NCI-H2196 (cell line): ENCODE measurements at regions not wholly inside any gene's neighbourhood (a gene's known extent, or its start where the extent isn't known, plus 50 kb on each side); places are given as distances from the start of the nearest gene placed in this dataset.
"Not testable (repeated sequence)": the region's sequence is repeated elsewhere in the genome, so short reads cannot be mapped to it uniquely, and the experiment has no call there.

Source experiments
- DNase-seq: peaks from one replicate; lab custom pipeline; 2025; ENCODE audit not compliant: unreplicated experiment; lab: John Stamatoyannopoulos, UW

GRCh38 chr6:6995328-6995727 lies 112.4 kb upstream of the RREB1 start:
- DNase-seq = no peak

- no peak for DNase-seq
Observed at GRCh38 chr6:6996124-6996523, 111.6 kb upstream of the RREB1 start.

DNA sequence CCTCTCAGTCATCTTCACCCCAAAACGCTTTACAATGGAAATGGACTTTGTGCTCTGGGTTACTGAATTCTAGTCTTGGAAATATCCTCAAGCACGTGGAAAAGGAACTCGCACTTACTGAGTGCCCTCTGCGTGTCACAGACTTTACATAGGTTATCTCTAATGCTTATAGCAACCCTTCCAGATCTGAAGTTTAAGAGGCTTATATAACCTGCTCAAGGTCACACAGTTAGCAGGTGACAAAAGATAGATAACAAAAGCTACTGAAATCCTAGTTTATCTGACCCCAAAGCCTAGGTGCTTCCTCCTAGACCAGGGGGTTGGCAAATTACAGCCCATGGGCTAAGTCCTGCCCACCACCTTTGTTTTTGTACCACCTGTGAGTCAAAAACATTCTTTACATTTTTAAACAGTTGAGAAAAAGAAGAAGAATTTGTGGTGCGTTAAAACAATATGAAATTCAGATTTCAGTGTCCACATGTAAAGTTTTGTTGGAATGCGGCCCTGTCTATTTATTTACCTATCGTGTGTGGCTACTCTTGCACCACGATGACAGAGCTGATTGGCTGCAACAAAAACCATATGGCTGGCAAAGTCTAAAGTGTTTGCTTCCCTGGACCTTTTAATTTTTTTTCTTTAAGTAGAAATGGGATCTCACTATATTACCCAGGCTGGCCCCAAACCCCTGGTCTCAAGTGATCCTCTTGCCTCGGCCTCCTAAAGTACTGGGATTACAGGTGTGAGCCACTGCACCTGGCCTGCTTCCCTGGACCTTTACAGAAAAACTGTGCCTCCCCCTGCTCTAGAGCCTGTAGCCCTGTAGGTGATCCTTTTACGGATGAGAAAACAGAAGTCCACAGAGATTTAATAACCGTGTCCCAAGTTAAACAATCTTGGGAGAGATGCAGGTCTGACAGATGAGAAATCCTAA lies 110.2 kb upstream of the RREB1 start:
- no peak for DNase-seq

DNA sequence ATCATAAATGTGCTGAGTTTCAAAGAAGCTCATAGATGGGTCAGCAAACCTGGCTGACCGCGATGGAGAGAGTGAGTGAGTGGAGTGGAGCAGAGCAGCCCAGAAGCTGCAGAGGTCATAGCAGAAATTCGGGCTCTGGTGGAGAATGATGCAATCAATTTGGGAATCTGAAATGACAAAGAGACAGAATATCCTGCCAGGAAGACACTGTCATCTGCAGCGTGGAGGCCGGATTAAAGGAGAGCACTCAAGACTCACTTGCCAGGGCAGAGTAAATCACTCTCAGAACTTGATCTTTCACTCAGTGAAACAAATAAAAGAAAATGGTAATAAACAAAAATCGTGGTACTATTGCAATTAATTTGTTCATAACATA lies 109.6 kb upstream of the RREB1 start:
- DNase-seq = no peak

GRCh38 chr6:7000825-7001777 lies 106.7 kb upstream of the RREB1 start:
- DNase-seq = no peak

- DNase-seq = no peak
Observed at GRCh38 chr6:7003041-7003440, 104.7 kb upstream of the RREB1 start.

GRCh38 chr6:7004581-7005297 lies 103.0 kb upstream of the RREB1 start:
- no peak for DNase-seq

- DNase-seq = no peak
Observed at GRCh38 chr6:7006515-7007191, 101.1 kb upstream of the RREB1 start.

GRCh38 chr6:7008451-7008988 lies 99.2 kb upstream of the RREB1 start:
- no peak for DNase-seq

GRCh38 chr6:7016226-7016625 lies 91.5 kb upstream of the RREB1 start:
- no peak for DNase-seq

- DNase-seq = no peak
Observed at GRCh38 chr6:7021301-7021700, 86.5 kb upstream of the RREB1 start.

DNA sequence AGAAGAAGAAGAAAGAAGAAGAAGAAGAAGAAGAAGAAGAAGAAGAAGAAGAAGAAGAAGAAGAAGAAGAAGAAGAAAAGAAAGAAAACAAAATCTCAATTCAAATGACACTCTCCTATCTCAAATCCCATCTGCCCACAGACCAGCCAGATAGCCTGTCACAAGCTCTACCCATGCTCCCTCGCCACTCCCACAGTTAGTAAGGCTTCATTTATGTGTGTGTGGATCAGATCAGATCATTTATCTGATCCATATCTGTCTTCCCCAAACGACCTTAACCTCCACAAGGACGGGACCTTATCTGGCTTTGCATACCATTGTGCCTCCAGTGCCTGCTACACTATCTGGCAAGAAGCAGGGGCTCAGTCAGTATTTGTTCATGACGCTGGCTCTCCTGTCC lies 81.9 kb upstream of the RREB1 start:
- no peak for DNase-seq

DNA sequence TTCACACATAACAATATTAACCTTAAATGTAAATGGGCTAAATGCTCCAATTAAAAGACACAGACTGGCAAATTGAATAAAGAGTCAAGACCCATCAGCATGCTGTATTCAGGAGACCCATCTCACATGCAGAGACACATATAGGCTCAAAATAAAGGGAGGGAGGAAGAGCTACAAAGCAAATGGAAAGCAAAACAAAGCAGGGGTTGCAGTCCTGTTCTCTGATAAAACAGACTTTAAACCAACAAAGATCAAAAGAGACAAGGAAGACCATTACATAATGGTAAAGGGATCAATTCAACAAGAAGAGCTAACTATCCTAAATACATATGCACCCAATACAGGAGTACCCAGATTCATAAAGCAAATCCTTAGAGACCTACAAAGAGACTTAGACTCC lies 78.8 kb upstream of the RREB1 start:
- not testable (repeated sequence) for DNase-seq

DNA sequence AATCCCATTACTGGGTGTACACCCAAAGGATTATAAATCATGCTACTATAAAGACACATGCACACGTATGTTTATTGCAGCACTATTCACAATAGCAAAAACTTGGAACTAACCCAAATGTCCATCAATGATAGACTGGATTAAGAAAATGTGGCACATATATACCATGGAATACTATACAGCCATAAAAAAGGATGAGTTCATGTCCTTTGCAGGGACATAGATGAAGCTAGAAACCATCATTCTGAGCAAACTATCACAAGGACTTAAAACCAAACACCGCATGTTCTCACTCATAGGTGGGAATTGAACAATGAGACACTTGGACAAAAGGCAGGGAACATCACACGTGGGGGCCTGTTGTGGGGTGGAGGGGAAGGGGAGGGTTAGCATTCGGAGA lies 76.8 kb upstream of the RREB1 start:
- DNase-seq = not testable (repeated sequence)

GRCh38 chr6:7033202-7033601 lies 74.6 kb upstream of the RREB1 start:
- no peak for DNase-seq

GRCh38 chr6:7034055-7034454 lies 73.7 kb upstream of the RREB1 start:
- no peak for DNase-seq

GRCh38 chr6:7035837-7036249 lies 71.9 kb upstream of the RREB1 start:
- DNase-seq = no peak

DNA sequence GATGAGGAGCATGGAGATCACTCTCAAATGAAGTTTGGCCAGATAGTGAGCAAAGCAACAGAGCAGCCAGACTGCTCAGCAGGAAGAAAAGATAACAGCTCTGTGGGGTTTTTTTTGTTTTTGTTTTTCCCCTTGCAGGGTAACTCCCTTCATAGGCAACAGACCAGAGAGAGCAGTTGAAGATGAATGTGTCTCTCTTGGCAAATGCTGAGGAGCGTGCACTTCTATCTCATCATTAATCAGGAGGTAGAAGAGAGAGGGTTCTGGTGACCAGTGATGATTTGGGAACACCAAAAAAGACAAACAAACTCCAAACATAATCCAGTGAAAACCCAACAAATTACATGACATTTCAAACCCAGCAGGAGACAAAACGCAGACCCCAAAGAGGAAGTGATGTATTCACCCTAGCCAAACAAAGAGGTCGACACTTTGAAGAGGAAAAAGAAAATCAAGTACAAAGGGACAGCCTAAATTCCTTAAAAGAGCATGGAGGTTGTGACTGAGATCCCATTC lies 66.2 kb upstream of the RREB1 start:
- no peak for DNase-seq

GRCh38 chr6:7042056-7042653 lies 65.6 kb upstream of the RREB1 start:
- DNase-seq = no peak
